ENCODE measurements at regions not wholly inside any gene's neighbourhood (a gene's known extent, or its start where the extent isn't known, plus 50 kb on each side); places are given as distances from the start of the nearest gene placed in this dataset.

- DNase-seq (ENCODE audit: low read depth), result no peak
These were observed 354.6 kb downstream of the ZSWIM6 start for GRCh38 chr5:61686491-61687257.

- no peak for DNase-seq (ENCODE audit: low read depth)
These were observed 355.3 kb downstream of the ZSWIM6 start for GRCh38 chr5:61687371-61687770.

DNA sequence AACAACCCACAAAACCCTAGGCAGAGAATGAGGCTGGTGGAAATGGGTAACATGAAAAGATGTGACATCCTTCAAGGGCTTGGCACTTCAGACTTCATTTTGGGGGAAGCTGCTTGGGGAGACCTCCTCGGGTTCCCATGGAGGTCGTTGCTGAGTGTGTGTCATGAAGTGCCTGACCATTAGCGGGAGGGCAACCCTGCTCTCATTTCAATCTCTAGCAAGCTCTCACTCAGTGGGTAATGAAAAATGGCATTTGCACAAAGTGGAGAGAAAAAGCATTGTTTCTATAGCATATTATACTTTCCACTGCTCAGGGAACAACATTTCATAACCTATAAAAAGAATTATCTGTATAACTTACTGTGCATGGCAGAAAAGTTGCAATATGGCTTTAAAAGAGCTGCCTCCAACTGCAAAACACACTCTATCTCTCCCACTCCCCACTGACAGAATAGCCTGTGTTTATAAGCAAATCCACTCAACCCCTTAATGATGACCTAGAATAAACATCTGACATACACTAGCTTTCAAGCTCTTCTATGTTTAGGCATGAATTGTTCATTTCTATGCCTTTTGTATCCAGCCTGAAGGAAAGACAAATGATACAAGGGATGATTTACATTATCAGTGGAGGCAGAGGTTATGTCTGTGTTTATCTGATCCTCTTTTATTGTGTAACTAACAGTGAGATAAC, 357.2 kb downstream of the ZSWIM6 start:
- no peak for DNase-seq (ENCODE audit: low read depth)

DNA sequence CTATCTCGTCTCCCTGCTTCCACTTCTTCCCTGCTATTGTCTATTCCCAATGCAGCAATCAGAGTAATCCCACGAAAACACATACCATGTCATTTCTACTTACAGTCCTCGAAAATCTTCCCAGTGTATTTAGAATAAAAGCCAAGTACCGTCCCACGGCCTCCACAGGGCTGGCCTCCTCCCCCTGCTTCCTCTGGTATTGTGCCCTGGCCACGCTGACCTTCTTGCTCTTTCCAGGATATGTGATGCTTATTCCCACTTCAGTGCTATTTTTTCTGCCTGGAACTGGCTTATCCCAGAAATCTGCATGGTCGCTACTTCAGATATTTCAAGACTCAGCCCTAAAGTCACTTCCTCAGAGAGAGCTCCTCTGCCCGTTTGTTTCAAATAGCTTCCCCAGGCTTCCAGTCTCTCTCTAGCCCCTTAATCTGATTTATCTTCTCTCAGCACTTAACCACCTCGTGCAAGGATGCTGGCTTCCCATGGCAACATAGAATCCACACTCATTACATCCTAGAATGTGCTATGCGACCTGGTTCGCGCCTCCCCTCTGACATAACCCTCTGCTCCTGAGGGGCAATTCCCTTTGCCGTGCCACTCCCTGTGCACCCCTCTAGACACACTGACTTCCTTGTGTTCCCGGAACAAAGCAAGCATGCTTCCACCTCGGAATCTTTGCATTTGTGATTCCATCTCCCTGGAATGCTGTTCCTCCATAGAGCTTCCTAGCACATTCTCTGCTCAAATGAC, 365.9 kb downstream of the ZSWIM6 start:
- no peak for DNase-seq (ENCODE audit: low read depth)

- DNase-seq (ENCODE audit: low read depth), result no peak
These were observed 370.0 kb downstream of the ZSWIM6 start for GRCh38 chr5:61701877-61702602.

GRCh38 chr5:61702784-61703183, 370.7 kb downstream of the ZSWIM6 start:
- DNase-seq (ENCODE audit: low read depth), result peak; percentile 1

DNA sequence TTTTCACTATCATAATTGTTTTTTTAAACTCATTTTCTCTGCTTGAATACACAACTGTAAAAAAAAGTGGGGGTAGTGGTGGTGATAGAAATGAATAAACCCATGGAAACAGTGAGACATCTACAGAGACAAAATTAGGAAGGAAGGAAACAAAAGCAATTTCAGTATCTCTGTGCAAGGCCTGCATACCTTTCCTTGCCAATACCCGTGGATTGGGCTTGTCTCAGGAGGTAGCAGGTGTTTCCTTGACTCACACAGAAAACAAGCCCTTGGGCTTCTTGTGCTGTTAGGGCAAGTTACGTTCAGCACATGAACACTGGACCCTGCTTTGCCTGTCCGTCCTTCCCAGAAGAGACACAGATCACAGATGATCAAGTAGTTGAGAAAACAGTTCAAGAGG, 372.2 kb downstream of the ZSWIM6 start:
- DNase-seq (ENCODE audit: low read depth), result no peak

DNA sequence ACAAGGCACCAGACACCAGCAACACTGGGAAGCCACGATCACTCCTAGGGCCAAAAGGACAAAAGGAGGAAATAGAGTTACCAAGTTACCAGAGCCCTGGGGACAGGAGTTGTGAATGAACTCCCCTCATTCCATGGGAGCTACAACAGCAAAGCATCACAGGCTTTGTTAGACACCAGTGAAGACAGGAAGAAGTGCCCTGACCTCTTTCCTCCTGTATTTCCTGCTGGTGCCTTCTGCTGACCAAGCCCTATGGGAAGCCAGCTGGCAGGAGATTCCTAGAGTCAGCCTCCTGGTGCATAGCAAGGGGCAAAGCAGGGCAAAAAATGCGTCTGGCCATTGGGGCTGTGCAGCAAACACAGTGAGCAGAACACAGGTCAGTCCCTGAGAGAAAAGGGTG, 374.7 kb downstream of the ZSWIM6 start:
- DNase-seq (ENCODE audit: low read depth), result no peak

- no peak for DNase-seq (ENCODE audit: low read depth)
These were observed 387.1 kb downstream of the ZSWIM6 start for GRCh38 chr5:61719124-61719523.

DNA sequence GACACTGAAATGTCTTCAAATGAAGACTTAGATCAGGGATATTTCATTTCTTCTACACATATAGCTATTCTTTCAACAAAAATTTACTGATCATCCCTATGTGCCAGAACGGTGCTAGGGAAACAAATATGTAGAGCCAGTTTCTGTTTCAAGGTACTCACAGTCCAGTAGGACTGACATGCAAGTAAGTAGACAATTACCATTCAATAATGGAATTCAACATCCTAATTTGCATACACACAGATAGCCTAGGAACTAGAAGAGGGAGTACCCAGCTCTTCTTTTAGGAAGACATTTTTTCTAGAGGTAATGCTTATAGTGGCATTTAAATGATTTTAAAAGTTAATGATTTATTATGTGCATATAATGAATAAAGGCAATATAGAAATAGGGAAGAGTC, 388.8 kb downstream of the ZSWIM6 start:
- no peak for DNase-seq (ENCODE audit: low read depth)

- no peak for DNase-seq (ENCODE audit: low read depth)
These were observed 392.0 kb downstream of the ZSWIM6 start for GRCh38 chr5:61724102-61724501.

DNA sequence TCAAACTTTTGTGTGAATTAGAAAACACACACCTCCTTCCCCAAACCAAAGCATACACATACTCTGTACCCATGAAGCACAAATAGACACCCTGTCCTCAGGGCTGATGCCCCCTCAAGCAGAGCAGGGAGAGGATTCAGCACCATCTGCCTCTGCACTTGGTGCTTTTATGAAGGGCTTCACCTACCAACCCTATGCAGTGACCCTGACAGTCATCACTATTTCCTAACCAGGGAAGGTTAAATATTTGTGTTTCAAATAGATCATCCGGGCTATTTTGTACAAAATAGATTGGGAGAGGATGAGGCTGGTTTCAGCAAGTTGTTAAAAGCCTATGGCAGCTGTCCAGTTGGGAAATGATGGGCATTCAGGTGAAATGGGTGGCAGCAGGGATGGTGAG, 396.2 kb downstream of the ZSWIM6 start:
- DNase-seq (ENCODE audit: low read depth), result no peak

DNA sequence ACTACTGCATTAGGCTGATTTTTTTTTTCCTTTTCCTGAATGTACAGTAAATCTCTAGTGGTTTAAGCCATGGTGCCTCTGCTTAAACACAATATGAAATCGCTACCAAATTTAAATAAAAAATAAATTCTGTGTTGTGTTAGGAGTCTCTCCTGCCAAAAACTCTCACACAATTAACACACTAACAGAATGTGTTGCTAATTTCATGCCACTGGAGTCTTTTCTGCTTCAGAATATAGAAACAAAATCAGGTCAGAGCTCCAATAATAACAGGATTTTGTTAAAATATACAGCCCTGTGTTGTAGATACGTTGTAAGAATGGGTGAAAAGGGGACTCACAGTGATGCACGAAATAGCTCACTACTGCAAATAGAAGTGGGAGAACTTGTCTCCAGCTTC, 398.8 kb downstream of the ZSWIM6 start:
- no peak for DNase-seq (ENCODE audit: low read depth)

DNA sequence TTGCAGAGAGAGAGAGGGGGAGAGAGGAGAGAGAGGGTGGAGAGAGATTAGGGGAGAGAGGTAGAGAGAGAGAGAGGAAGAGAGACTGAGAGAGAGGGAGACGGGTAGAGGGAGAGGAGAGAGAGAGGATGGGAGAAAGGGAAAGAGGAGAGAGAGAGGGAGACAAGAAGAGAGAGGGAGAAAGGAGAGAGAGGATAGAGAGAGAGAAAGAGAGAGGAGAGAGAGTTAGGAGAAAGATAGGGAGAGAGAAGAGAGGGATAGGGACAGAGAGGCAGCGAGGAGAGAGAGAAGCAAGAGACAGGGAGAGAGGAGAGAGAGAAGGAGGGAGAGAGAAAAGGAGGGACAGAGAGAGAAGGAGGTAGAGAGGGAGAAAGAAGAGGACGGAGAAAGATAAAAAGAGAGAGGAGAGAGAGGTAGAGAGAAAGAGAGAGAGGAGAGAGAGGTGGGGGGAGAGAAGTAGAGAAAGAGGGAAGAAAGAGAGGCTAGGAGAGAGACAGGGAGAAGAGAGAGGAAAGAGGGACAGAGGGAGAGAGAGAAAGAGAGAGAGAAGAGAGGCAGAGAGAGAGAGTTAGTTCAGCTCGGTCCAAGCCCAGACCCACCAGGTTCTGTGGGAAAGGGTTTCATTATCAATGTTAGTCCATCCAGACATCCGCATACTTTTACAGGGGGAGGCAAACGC, 399.3 kb downstream of the ZSWIM6 start:
- no peak for DNase-seq (ENCODE audit: low read depth)

GRCh38 chr5:61731946-61732314, 399.9 kb downstream of the ZSWIM6 start:
- DNase-seq (ENCODE audit: low read depth), result no peak

DNA sequence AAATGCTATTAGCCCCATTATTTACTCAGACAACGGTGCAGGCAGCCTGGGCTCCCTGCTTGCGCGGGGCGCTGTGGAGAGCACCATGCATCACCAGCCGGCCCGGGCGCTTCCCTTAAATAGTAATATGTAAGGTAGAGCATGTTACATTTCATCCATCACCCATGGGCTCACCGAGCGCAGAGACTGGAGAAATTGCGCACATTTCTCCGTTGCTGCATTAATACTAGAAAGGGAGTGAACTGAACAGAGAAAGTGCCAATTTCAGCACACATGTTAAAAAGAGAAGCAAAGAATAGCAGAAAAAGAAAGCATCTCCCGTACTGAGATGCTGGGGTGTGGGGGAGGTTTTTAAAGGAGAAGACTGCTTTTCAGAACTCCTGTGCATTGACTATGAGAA, 400.3 kb downstream of the ZSWIM6 start:
- DNase-seq (ENCODE audit: low read depth), result peak; percentile 4

- DNase-seq (ENCODE audit: low read depth), result no peak
These were observed 400.7 kb downstream of the ZSWIM6 start for GRCh38 chr5:61732796-61733195.

DNA sequence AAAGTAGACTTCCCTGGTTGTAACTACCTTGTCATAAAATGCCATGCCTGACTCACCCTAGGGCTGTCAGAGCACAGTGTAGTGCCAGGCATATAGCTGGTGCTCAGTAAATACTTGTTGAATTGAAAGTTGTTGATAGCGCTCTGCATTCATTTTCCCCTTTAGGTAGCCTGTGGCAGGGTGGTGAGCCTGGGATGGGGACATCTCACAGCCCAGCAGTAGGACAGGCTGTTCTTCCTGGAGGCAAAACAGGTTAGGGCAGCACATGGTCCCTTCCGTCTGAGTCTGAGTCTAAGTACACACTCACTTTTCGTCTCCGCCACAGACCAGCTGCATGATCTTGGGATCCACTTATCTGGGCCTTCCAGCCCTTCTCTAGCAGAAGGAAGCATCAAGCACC, 401.9 kb downstream of the ZSWIM6 start:
- no peak for DNase-seq (ENCODE audit: low read depth)

DNA sequence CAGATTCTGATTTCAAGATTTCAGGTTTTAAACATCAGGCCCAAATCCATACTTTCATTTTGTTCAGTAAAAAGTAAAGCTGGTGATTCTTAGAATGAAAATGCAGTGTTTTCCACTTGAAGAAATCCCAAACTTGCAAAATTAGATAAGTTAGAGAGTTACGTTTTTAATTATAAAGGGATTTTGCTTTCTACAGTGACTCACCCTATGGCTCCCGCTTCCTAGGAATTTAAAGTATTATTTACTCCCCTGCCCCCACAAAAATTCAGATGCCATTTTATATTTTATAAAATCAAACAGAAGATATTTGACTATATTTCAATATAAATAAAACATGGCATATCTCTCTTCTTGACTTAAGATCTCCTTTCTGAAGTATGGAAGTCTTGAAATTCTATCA, 402.9 kb downstream of the ZSWIM6 start:
- DNase-seq (ENCODE audit: low read depth), result no peak

GRCh38 chr5:61735531-61735930, 403.5 kb downstream of the ZSWIM6 start:
- DNase-seq (ENCODE audit: low read depth), result no peak

DNA sequence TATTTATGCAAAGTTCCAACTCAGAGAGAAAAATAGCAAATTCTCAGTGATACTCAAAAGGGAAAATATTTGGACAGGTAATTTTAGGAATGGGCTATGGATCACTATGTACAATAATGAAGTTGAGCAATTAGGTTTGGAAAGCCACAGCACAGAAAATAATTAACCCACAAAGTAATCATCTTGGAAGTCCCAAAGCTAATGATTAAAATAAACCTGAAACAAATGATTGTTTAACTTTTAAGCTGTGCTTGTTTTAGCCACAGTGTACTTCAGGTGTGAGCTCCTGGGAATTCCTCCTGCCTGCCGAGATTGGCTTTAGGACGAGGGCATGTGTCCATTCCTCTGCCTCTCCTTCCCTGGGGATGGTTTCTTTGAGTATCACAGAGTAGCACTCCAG, 403.9 kb downstream of the ZSWIM6 start:
- DNase-seq (ENCODE audit: low read depth), result no peak

Measured in M059J (cell line).